ENCODE measurements at regions not wholly inside any gene's neighbourhood (a gene's known extent, or its start where the extent isn't known, plus 50 kb on each side); places are given as distances from the start of the nearest gene placed in this dataset.

DNA sequence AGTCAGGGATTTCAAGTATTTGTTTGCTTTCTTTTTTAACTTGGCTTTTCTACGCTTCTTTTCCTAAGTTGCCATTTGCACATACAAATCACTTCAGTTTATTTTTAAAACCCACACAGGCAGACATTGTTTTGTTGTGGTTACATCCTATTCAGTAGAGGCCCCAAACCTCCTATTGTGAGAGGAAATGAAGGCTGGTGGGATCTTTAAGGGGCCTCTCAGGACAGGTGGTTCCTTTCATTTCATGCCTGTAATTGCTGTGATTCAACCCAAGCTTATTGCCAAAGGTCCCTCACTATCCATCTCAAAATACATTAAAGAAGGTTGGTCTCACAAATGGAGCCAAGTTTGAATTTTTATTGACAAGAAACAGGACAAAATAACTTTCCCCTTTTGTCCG lies 257.1 kb downstream of the ADAMTS20 start:
- DNase-seq, result no peak

DNA sequence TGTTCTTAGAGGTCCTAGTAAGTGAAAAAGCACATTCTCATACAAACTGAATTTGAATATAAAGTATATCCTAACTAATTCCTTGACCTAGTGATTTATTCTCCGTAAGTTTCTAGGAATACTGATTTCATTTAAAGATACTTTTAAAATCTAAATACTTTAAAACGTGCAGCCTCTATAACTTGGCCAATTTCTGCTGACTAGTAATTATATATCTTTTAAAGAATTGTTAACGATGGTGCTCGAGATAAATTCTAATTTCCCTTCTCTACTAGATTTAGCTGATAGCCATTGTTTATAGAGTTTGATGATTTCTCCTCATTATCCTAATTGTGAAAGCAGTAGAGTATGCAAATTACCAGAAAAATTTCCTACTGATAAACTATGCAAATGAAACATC lies 257.9 kb downstream of the ADAMTS20 start:
- DNase-seq, result no peak

DNA sequence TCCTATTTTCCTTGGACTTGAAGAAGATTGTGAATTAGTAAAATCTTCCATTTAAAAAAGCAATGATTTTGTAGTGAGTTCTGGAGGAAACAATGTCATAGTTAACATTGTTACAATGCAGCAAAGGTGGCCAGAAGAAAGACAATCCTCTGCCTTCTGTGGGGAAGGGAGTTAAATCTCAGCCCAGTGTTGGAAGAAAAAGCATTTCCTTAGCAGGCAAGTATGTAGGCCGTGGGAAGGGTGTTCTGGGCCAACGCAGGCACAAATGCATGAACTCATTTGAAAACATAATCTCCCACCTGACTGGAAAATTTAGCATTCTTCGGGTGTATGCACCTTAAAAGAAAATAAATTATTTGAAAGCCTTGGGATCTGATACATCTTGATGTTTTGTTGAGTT lies 258.6 kb downstream of the ADAMTS20 start:
- no peak for DNase-seq

DNA sequence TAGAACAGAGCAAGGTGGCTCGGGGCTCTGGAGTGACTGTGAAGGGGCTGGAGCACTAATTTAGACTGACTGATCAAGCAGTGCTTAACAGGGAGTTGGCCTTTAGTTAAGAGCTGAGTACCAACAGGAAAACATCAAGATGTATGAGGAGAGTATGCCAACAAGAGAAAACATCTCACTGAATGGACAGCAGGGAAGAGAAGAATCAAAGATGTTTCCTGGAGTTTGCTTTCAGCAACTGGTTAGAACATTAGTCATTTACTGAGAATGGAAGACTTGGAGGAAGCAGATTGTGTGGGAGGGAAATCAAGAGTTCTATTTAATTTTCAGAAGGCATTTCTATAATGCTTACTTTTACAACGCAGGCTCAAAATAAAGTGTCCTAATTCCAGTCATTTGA lies 259.3 kb downstream of the ADAMTS20 start:
- no peak for DNase-seq

DNA sequence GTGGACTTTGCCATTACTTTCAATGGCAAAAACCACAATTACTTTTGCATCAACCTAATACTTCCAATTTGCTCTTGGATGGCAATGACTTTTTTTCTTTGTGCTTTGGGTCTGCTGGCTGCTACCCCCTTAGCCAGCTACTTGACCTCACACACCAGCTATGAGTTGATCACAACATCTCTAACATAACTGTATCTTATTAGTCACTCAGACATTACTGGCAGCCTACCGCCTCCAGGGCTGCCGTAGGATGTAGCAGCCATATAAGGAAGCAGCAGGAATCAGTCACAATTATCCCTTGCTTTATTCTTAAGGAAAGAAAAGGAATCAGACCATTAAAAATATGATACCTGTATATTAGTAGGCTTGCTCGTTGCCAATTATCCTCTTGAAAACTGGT lies 260.5 kb downstream of the ADAMTS20 start:
- no peak for DNase-seq

DNA sequence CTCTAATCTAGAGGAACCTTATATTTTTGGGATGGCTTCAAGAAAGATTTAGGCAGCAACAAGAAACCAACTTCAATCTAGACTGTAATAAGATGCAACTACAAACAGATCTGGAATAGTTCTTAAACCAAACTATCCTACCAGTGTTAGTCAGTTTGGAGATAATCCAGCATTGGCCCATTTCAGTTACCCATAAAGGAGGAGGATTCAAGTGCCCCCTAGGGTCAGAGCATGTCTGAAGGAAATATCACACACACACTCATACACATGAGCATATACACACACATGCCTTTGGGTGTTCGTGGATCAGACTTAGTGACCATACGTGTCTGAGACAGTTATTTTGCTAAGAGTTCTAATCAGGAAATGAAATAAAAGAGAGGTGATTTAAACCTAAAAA lies 261.2 kb downstream of the ADAMTS20 start:
- no peak for DNase-seq

DNA sequence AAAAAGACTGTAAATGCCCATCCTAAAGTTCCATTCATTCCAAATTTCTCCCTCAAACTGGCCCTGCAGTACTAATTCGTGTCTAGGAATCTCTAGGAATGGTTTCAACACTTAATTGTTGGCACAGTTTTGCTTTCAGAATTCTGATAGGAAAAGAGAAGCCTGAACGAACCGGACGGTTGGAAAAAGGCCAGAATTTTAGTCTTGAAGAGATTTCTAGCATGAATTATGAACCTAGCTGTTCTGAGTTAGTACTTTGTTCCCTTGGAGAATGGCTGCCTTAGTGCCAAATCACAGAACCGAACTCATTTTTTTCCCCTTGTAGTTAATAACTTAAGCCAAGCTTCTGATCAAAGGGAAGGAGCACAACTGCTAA lies 262.6 kb downstream of the ADAMTS20 start:
- DNase-seq, result no peak

DNA sequence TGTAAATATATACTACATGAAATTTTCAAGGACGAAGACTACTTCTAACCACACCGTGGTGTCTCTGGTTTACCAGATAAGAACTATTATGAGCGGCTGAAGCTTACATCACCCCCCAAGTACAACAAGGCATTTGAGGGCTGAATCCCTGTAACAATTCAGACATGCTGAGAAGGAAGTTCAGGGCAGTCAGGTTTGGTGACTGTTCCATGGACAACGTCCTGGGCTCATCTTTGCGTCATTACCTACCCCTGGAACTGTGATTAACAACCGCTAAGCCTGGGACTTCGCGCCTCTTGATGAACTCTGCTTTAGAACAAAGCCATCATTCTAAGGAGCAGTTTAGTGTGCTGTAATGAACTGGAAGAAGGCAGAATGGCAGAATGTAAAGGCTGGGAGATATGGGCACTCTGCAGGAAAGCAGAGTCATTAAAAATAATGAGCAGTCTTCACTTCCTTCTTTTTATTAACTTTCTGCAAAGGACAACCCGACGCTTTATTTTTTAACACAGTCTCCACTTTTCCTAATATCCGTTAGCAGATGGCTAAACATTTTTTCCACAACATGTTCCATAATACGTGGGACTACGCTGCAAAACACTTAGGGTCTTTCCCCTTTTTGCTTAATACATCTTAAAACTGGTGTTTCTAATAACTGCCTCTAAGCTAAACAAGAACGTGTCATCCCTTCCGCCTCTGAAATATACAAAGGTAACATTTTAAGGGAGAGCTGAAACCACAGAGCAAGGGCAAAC lies 263.2 kb downstream of the ADAMTS20 start:
- no peak for DNase-seq

DNA sequence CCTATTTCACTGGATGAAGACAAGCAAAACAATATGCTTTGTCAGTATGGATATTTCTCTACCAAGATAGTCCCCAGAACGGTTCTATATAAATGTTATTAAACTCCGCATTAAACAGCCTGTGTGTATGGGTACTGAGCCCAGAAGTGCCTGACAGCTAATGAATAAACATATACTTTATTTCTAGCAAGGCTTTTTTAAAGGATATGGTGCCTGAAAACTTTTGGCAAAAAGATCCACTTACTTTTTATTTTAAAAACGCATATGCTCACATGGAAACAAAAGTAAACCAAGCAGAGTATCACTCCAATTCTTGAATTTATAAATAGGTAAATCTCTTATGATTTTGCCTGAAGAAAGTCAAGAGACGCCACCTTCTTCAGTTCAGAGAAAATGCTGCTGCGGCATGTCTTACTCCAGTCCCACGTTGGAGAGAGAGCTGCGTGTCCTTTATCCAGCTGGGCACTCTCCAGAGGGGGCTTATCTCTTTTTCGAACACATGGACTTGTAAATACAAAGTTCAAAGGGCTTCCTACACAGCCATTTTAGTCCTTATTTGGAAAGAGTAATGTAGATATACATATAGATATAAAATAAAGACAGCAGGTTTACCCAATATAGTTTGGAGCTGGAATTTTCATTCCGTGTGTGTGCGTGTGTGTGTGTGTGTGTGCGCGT lies 264.2 kb downstream of the ADAMTS20 start:
- DNase-seq, result no peak

DNA sequence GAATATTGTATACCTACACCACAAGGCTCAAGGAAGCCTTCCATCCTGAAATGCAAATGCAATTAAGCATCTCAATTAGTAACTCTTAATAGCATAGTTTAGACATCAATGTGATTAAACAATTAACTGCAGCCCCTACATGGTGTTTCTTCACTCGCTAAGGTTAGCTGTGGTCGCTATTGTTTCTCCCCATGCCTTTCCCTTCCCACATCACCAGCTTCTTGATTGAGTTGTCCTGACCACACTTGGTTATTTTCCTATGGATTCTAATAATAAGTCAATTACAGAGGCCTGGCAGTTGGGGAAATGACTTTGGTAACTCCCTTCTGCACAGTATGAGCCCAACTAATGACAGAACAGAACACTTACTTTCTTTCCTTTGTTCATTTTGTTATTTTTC lies 265.0 kb downstream of the ADAMTS20 start:
- no peak for DNase-seq

DNA sequence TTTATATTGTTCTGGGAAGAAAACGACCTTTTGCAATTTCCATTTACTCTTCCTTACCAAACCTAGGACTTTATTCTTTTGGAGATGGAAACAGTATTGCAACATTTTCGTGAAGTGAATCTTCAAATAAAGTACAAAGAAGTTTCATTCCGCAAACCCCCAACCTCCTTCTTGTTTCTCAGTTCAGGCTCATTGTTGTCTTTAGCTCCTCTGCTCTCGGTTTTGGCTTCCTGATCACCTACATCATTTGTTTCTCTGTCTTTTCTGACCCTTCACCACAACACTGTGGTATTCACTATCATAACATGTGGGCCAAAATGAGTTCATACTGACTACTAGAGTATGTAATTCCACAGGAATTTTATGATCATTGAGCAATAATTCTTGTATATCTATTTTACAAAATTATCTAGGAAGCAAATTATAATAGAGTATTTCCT lies 266.8 kb downstream of the ADAMTS20 start:
- DNase-seq, result no peak

DNA sequence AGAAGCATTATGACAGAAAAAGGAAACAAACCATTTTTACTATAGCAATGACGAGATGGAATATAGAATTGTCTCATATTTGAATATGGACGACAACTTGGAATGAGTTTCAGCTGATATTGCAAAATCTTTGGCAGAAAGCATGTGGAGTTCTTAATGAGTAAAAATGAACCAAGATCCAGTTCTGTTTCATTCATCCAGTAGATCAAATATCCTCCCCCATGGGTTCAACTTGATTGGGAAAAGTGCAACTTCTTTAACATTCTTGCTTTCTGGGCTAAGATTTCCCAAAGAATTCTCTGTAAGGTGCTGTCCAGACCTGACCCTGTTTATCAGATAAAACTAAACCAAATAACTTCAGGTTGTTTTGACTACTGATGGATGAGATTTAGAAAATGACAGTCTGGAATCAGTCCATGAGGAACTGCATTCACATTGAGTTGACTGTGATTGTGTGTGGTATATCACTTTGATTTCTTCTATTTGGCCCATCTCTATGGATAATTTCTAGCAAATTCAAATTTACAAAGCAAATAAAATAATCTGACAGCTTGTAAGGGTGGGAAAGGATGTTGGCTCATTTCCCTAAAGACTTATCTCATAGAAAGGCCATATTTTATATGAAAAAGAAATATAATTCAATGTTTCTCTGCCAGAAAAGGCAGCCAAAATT lies 267.4 kb downstream of the ADAMTS20 start:
- no peak for DNase-seq

DNA sequence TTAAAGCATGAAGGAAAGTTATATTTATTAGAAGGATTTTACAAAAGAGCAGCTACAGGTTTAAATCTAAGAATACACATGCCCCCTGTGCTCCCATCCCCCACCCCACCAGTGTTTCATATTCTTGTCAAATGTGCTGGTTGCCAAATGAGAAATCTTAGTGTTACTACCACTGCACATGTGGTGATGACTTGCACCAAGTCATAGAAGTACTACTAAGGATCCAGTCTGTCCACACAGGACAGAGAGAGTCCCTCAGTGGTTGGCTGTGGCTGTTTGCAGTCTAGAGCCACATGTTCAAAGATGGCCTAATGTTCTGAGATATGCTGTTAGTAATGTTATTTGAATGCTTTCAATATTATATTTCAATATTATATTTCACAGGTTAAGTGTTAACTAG lies 268.8 kb downstream of the ADAMTS20 start:
- DNase-seq, result no peak

DNA sequence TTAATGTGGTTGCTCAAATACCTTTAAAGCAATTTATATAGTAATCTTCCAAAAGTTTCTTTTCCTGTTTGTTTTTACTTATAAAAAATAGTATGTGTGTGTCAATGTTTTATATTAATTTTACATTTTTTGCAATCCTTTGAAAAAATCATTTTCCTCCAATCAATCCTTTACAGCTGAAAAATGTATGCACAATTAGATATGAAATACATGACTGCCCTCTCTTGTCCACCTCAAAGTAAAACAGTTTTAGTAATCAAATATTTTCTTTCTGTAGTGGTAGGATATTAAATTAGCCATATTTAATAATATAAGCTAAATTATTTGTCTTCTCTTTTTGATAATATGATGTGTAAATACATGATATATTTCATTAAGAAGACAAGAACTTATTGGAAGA lies 269.9 kb downstream of the ADAMTS20 start:
- DNase-seq, result no peak

DNA sequence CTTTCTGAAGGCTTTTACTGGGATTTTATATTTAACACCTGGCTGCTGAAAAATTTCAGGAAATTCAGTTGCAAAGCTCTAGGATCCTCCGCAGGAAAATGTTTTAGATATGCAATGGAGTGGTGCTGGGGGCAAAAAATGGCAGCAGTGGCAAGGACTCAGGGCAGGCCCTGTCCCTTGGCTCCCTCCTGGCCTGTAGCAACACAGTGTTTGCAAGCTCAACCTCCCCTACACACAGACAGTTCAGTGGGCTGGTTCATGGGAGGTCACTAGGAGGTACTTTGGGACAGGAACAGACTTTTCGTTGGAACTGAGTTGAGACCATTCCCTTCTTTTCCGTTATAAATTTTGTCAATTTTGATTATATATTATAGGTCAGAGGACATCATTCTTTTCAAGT lies 270.4 kb downstream of the ADAMTS20 start:
- DNase-seq, result no peak

DNA sequence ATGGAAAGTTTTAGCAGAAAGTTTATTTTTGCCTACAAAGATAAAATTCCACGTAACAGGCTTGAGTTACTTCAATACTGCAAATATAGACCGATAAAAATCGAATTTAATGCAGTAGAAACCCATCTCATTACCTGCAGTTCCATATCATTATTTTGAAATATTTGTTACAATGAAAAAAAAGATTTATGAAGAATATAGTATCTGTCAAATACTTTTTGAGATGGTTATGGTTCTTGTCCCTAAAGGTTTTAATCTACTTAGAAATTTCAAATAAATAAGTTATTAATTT lies 273.5 kb downstream of the ADAMTS20 start:
- DNase-seq, result no peak

DNA sequence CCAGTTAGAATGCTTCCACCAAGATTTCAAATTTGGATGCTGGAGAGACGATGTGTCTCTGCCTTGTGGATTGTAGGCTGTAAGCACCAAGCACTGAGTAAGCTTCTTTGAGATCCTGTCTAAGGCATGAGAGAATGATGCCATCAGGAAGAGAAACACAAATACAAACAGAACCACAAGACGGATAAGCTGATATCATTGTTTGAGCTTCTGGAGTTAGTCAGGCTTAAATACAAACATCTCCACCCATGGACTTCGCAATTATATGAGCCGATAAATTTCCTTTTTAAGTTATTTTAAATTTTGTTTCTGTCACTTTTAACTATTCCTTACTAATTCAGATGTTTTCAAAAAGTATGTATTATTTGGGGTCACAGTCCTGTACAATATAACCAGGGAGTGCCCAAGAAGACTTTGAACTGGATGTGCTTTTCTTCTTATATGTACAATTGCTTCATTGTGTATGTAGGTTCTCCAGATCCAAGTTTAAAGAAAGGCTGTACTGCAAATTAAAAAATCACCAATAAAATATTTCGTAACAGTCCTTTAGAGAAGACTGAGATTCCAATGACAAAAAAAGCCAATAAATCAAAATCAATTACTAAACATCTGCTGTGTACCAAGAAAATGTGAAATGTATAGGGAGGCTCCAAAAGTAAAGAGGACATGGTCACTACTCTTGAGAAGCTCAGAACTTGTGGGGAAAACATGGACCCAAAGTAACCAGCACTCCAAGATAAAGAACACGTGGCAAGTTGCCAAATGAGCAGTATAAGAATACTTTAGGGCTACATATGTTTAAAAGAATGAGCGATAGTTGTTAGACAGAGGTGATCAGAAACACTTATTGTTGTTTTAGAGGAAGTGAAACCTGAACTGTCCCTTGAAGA lies 274.1 kb downstream of the ADAMTS20 start:
- no peak for DNase-seq

DNA sequence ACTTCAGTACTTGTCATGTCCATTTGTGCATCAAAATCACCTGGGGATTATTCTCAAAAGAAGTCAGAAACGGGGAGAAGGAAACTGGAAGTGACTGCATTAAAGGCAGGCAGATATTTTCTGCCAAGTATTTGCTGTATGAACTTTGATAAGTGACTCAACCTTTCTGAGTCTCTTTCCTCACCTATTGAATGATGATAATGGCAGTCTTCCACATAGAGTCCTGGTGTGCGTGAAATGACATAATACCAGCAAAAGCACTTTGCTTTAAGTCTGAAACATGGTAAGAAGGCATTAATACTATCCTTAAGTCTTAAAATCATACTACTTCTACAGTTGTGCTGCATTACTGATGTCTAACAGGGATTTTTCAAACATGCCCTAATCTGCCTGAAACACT lies 278.5 kb downstream of the ADAMTS20 start:
- DNase-seq, result no peak

DNA sequence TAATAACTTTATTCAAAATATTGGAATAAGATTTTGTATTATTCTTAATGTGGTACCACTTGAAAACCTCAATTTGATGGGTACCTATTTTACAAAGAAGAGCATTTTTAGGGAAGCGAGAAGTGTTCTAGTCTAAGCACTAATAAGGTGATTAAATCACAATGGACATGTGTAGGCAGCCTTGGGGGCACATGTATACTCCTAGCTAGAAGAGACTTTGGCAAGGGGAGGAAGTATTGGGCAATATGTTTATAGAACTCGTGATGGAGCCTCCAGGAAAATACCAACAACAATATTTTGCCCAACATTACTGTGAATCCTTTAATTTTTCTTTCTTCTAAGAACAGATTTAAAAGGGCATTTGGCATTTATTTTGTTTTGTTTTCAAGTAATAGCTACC lies 280.3 kb downstream of the ADAMTS20 start:
- DNase-seq, result no peak

DNA sequence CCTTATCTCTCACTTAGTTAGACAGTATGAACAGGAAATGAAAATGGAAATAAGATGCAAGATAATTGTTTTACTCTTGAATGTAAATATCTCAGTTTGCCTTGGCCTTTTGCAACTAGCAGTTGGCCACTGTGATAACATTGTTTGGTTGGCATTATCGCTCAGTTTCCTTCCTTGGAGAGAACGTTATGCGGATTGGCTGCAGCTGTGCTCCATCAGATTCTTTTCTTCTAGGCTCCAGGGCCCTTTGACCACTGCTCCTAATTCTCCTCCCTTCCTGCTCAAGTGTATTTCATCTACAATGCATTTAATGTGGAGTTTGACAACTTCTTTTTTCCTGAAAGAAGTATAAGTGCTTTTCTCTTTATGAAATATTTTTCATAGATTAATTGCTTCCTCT lies 284.2 kb downstream of the ADAMTS20 start:
- peak; percentile 32 for DNase-seq

DNA sequence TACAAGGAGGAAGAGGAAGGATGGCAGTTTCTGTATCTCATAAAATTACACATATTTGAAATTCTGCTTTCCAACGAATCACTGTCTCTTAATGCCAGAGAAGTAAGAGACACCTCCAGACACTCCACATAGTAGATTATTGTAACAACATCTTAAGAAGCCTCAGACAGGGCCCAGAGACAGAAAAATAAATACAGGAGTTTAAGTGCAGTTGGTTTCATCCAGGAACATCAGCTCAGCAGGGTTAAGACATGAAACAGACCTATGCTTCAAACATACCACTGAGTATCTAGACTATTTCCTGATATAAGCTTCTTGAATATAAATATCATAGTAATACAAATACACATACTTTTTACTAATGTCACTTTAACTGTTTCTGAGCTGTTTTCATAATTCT lies 290.3 kb downstream of the ADAMTS20 start:
- DNase-seq, result no peak

DNA sequence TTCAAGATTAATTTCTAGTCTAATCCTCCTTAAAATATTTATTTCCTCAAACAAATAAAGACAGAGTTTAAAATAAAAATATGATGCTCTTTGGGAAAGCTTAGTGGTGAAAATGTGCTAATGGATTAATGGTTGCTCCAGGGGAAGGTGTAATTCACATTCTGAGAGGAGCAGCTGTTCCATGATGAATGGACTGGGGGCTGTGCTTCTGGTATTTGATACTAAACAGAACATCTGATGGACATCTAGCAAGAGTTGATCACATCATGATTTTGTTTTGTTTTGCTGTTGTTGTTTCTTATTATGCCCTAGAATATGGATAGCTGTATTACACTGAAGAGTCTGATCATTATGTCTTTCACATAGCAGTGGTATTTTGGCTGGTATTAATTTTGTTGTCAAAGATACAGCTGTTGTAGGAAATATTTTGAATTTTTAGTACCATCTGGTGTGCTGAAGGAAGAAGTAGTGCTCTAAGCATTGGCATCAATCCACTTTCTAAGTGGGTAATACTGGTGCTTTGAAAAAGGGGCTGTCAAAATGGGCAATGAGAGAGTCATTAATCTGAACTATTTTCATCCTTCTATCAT lies 296.4 kb downstream of the ADAMTS20 start:
- no peak for DNase-seq

DNA sequence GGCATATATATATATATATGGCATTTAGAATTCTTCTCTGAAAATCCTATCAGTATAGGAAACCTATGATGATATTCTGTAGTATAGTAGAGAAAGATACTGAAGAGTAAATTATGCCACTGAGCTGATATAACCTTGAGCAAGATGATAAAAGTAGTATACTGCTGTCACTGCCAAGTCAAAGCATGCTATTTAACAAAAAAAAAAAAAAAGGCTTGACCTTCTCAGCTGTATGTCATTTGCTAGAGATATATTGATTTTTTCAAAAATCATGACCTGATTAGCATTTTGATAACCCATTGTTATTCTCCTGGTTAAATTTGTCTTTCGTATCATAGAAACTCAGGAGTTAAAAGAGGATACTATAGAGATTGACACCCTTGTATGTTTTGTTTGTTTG lies 299.4 kb downstream of the ADAMTS20 start:
- no peak for DNase-seq

Measured in hematopoietic multipotent progenitor cell treated with erythropoietin and hydrocortisone succinate and interleukin-3 and kit ligand, for 8 days (in vitro differentiated cells).